ENCODE measurements at regions not wholly inside any gene's neighbourhood (a gene's known extent, or its start where the extent isn't known, plus 50 kb on each side); places are given as distances from the start of the nearest gene placed in this dataset.

GRCh38 chr6:169038691-169039090 is 215.0 kb downstream of the THBS2 start:
- DNase-seq: no peak
- no peaks in the 10 kb centered on the region for H3K9me3 ChIP-seq
- H3K36me3 ChIP-seq: no peaks in the 10 kb centered on the region
- TF ChIP-seq POLR2A (IDR thresholded peaks at IDR 0.05): no peak
- TF ChIP-seq, protein P1, sequence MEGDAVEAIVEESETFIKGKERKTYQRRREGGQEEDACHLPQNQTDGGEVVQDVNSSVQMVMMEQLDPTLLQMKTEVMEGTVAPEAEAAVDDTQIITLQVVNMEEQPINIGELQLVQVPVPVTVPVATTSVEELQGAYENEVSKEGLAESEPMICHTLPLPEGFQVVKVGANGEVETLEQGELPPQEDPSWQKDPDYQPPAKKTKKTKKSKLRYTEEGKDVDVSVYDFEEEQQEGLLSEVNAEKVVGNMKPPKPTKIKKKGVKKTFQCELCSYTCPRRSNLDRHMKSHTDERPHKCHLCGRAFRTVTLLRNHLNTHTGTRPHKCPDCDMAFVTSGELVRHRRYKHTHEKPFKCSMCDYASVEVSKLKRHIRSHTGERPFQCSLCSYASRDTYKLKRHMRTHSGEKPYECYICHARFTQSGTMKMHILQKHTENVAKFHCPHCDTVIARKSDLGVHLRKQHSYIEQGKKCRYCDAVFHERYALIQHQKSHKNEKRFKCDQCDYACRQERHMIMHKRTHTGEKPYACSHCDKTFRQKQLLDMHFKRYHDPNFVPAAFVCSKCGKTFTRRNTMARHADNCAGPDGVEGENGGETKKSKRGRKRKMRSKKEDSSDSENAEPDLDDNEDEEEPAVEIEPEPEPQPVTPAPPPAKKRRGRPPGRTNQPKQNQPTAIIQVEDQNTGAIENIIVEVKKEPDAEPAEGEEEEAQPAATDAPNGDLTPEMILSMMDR (IDR thresholded peaks at IDR 0.05): no peak
- no peaks in the 10 kb centered on the region for H3K4me1 ChIP-seq
- H3K4me3 ChIP-seq: no peak overlapping the region
- intact Hi-C loops (cut with DNase I; ENCODE audit: low total_unique reads): no loop called here
- H3K27ac ChIP-seq: no peak overlapping the region
- no peaks in the 10 kb centered on the region for H3K27me3 ChIP-seq

- TF ChIP-seq, protein P1 (IDR thresholded peaks at IDR 0.05): no peak
- TF ChIP-seq POLR2A (IDR thresholded peaks at IDR 0.05): no peak
- DNase-seq: no peak
- Histone ChIP-seq H3K36me3 (no peaks in the 10 kb centered on the region), H3K27me3 (no peaks in the 10 kb centered on the region), H3K9me3 (no peaks in the 10 kb centered on the region), H3K27ac (no peak overlapping the region), H3K4me3 (no peak overlapping the region), H3K4me1 (no peaks in the 10 kb centered on the region)
- intact Hi-C loops (cut with DNase I; ENCODE audit: low total_unique reads): no loop called here
Observed at GRCh38 chr6:169035385-169036240, 218.0 kb downstream of the THBS2 start.

DNA sequence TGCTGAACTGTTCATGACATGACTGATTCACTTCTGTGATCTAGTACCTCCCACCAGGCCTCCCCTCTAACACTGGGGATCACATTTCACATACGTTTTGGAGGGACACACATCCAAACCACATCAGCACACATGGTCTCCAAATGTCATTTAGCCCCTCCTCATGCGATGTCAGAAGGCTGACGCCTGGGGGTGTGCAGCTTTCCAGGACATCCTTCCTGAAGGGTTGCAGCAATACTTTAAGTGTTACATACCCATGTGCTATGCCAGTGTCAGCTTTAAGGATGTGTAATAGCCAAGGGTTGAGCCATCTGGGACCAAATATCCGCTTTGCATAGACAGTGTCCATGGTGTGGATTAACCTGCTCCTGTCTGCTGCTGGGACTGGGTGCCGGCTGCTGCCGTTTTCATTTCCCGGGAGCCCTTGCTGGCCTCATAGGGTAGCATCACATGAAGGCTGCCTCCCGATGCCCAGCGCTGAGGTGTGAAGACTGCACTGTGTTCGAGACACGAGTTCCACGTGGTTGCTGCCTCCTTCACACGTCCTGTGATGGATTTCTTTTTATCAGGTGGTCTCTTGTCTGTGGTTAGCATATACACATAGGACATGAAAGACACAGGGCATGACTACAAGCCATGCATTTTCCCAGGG is 219.0 kb downstream of the THBS2 start:
- no peak for TF ChIP-seq POLR2A (IDR thresholded peaks at IDR 0.05)
- TF ChIP-seq, protein P1 (IDR thresholded peaks at IDR 0.05): no peak
- no peak overlapping the region for H3K27ac ChIP-seq

DNA sequence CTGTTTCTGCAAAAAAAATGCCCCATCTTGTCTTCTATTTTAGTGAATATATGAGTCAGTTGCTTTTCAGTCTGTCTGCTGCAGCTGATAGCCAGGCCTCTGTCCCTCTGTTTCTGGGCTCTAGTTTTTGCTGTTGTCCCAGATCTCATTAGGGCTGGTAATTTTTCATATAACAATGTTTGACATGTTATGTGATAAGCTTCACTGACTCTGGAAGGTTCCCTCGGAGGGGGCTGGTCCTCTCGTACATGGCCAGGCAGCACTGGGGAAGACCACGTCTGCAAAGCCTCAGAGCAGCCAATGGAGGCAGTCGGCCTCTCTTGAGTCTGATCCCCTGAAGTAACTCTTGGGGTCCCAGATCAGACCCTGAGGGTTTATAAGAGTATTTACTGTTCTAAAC is 223.8 kb downstream of the THBS2 start:
- no peak overlapping the region for H3K4me3 ChIP-seq
- no peak for DNase-seq
- no peak overlapping the region for H3K27ac ChIP-seq
- TF ChIP-seq POLR2A (IDR thresholded peaks at IDR 0.05): no peak
- TF ChIP-seq, protein P1 (IDR thresholded peaks at IDR 0.05): no peak
- no peaks in the 10 kb centered on the region for H3K27me3 ChIP-seq
- H3K4me1 ChIP-seq: no peaks in the 10 kb centered on the region
- H3K9me3 ChIP-seq: no peaks in the 10 kb centered on the region
- intact Hi-C loops (cut with DNase I; ENCODE audit: low total_unique reads): no loop called here
- no peaks in the 10 kb centered on the region for H3K36me3 ChIP-seq

More for the DNA sequence above, 219.0 kb downstream of the THBS2 start:
- no peaks in the 10 kb centered on the region for H3K36me3 ChIP-seq
- intact Hi-C loops (cut with DNase I; ENCODE audit: low total_unique reads): no loop called here
- no peaks in the 10 kb centered on the region for H3K4me1 ChIP-seq
- no peaks in the 10 kb centered on the region for H3K27me3 ChIP-seq
- H3K9me3 ChIP-seq: no peaks in the 10 kb centered on the region
- no peak for DNase-seq
- no peak overlapping the region for H3K4me3 ChIP-seq

DNA sequence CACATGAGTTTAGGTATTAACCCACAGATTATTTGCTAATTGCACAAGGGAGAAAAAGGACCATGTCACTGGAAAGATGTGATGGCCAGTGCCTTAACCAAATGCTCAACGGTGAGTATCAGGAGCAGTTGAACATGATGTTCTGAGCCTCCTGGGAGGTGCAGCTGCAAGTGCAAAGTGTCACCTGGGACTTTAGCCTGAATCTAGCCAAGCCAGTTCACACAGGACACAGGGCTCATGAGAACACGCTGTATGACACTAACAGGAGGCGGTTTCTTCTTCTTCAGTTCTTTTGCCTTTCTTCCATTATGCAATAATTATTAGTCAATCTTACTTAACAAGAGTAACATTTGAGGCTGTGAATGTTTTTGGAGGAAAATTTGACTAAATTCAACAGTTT is 225.3 kb downstream of the THBS2 start:
- Histone ChIP-seq H3K4me1 (no peaks in the 10 kb centered on the region), H3K36me3 (no peaks in the 10 kb centered on the region), H3K4me3 (no peak overlapping the region), H3K9me3 (no peaks in the 10 kb centered on the region), H3K27me3 (no peaks in the 10 kb centered on the region), H3K27ac (no peak overlapping the region)
- no peak for DNase-seq
- no peak for TF ChIP-seq POLR2A (IDR thresholded peaks at IDR 0.05)
- TF ChIP-seq, protein P1 (IDR thresholded peaks at IDR 0.05): no peak
- intact Hi-C loops (cut with DNase I; ENCODE audit: low total_unique reads): no loop called here
